HG03060 (cell line): ENCODE measurements at regions not wholly inside any gene's neighbourhood (a gene's known extent, or its start where the extent isn't known, plus 50 kb on each side); places are given as distances from the start of the nearest gene placed in this dataset.
"Not testable (repeated sequence)": the region's sequence is repeated elsewhere in the genome, so short reads cannot be mapped to it uniquely, and the experiment has no call there.

Experiments used
- ATAC-seq: cut with Tn5 transposase; IDR thresholded peaks from one replicate; pipeline ENCODE4 v1.9.1; 2021; ENCODE audit warnings: low read depth, moderate number of reproducible peaks; ENCODE audit not compliant: unreplicated experiment

- ATAC-seq, result no peak
These were observed 464.3 kb upstream of the PAPPA start for GRCh38 chr9:115689331-115689730.

GRCh38 chr9:115690786-115691496 is 462.6 kb upstream of the PAPPA start:
- ATAC-seq, result no peak

GRCh38 chr9:115691693-115692092 is 461.9 kb upstream of the PAPPA start:
- ATAC-seq, result no peak

DNA sequence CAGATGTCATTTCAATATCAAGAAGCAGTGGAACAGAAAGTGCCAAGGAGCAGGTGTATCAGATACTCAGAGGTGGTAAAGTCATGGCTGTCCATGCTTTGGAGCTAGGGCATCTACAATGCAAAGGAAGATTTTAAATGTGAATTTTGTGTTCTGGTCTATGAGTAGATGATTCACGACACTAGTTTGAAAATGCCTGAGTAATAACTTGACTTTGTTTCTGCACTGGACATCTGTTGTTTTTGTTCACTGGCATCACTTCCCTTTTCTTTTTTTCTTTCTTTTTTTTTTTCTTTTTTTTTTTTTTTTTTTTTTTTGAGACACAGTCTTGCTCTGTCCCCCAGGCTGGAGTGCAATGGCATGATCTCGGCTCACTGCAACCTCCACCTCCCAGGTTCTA is 460.7 kb upstream of the PAPPA start:
- not testable (repeated sequence) for ATAC-seq

- no peak for ATAC-seq
These were observed 459.6 kb upstream of the PAPPA start for GRCh38 chr9:115694014-115694413.

DNA sequence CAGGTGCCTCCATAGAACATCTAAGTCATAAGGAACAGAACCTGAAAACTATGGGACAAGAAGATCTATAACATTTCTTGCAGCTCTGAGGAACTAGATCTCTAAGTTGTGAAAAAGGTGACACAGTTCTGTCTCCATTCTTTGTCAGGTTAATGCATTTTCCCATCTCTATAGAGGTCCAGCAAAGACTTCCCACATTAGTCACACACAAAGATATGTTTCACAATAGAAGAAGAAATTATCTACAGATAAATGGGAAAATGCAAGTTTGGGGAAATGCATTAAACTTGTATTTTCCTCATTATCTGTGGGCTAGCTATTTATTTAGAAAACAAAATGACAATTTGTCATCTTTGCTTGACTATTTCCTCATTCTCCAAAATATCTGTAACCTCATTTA is 458.6 kb upstream of the PAPPA start:
- no peak for ATAC-seq

- ATAC-seq, result no peak
These were observed 440.6 kb upstream of the PAPPA start for GRCh38 chr9:115712981-115713380.

DNA sequence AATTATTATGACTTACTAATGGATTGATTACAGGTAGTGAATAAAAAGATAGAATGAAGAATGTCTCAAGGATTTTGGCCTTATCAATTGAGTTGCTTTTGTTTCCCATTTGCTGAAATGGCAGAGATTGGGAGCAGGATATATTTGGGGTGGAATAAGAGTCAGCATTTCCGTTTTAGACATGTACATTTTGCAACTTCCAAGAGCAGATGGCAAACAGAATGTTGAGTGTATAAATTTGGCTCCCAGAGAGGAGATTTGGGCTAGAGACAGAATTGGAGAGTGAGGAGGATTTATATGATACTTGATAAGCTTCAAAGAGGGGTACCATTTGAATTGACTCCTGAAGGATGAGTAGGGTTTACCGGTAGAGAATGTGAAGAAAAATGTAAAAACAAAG is 437.9 kb upstream of the PAPPA start:
- ATAC-seq, result no peak

DNA sequence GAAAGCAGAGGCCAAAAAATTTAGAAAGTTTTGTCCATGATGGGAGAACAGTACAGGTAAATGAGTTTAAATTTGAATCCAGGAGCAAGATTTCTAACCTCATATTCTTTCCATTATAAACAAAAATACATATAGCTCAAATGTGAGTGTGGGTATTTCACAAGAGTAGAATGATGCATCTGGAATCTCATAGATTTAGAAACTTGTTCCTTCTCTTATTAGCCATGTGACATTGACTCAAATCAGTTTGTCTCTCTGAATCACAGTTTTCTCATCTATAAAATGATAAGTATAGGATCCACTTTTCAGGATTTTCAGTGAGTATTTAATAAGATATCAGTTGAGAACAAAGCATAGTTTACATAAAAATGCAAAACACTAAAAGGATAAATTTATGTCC is 436.3 kb upstream of the PAPPA start:
- no peak for ATAC-seq

GRCh38 chr9:115717711-115718173 is 435.8 kb upstream of the PAPPA start:
- ATAC-seq, result no peak

GRCh38 chr9:115730396-115730795 is 423.2 kb upstream of the PAPPA start:
- ATAC-seq, result no peak

DNA sequence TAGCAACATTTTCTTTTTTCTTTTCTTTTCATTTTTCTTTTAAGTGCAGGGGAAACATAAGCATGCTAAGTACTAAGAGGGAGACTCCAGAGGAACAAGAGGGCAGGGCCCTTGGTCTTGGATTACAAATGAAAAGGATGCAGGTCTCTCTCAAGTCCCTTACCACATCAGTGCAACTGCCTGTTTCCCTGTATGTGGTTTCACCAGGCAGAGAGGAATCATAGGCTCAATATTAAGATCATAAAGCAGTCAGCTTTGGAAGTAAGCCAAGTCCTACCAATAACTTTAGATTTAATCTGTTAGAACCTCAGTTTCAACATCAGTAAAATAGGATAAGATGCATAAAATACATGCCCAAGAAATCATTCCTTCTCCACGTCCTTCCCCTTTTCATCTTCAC is 422.7 kb upstream of the PAPPA start:
- ATAC-seq, result no peak

GRCh38 chr9:115733318-115734110 is 420.1 kb upstream of the PAPPA start:
- no peak for ATAC-seq

- no peak for ATAC-seq
These were observed 414.3 kb upstream of the PAPPA start for GRCh38 chr9:115739096-115739875.

GRCh38 chr9:115740986-115741385 is 412.6 kb upstream of the PAPPA start:
- ATAC-seq, result no peak

GRCh38 chr9:115743709-115744605 is 409.6 kb upstream of the PAPPA start:
- no peak for ATAC-seq

- ATAC-seq, result no peak
These were observed 407.1 kb upstream of the PAPPA start for GRCh38 chr9:115746496-115746895.

DNA sequence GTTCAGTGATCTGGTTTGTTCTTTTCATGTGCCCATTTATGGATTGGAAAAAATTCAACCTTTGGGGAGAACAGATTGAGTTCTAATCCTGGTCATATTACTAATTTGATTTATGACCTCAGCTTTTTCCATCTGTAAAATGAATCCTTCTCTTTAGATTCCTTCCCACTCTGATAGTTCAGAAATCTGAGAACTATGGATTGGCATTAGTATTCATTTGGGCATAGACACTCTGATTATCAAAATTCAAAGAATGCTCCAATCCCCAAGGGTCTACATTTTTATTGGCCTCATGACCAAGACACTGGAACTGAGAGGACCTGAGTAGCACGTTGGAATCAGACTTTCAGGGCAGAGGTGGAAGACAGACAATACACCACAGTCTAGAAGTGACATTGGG is 405.9 kb upstream of the PAPPA start:
- no peak for ATAC-seq

DNA sequence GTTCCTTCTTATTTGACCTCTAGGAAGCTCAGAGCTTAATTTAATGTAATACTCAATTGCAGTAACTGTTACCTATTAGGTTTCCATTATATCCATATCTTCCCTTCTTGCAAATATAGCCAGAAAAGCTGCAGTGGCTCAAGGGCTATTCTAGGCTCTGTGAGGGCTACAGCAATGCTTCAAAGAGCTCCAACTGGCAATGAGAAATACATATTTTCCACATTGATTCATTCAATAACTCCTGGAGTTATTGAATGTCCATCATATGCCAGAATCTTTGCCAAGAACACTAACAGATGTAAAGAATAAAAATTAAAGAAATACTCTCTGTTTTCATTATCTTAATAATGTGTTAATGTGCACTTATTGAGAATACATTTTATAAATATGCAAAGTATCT is 396.9 kb upstream of the PAPPA start:
- no peak for ATAC-seq

- ATAC-seq, result no peak
These were observed 396.1 kb upstream of the PAPPA start for GRCh38 chr9:115757461-115757860.
